ENCODE measurements at regions not wholly inside any gene's neighbourhood (a gene's known extent, or its start where the extent isn't known, plus 50 kb on each side); places are given as distances from the start of the nearest gene placed in this dataset.
"Not testable (repeated sequence)": the region's sequence is repeated elsewhere in the genome, so short reads cannot be mapped to it uniquely, and the experiment has no call there.

GRCh38 chr6:140844167-140844566, 1288.6 kb upstream of the GJE1 start:
- no peak for DNase-seq (ENCODE audit: low spot score)

- DNase-seq (ENCODE audit: low spot score) = no peak
These were observed 1299.3 kb upstream of the GJE1 start for GRCh38 chr6:140833408-140833807.

- no peak for DNase-seq (ENCODE audit: low spot score)
These were observed 1302.1 kb upstream of the GJE1 start for GRCh38 chr6:140830666-140831065.

- DNase-seq (ENCODE audit: low spot score) = no peak
These were observed 1303.9 kb upstream of the GJE1 start for GRCh38 chr6:140828856-140829255.

- DNase-seq (ENCODE audit: low spot score) = no peak
These were observed 1305.1 kb upstream of the GJE1 start for GRCh38 chr6:140827593-140827992.

DNA sequence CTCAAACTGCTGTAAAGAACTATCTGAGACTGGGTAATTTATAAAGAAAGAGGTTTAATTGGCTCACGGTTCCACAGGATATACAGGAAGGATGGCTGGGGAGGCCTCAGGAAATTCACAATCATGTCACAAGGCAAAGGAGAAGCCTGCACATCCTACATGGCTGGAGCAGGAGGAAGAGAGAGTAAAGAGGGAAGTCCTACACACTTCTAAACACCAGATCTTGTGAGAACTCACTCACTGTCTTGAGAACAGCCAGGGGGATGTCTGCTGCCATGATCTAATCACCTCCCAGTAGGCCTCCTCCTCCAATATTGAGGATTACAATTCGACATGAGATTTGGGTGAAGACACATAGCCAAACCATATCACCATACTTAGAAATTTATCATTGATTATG, 1307.0 kb upstream of the GJE1 start:
- no peak for DNase-seq (ENCODE audit: low spot score)

DNA sequence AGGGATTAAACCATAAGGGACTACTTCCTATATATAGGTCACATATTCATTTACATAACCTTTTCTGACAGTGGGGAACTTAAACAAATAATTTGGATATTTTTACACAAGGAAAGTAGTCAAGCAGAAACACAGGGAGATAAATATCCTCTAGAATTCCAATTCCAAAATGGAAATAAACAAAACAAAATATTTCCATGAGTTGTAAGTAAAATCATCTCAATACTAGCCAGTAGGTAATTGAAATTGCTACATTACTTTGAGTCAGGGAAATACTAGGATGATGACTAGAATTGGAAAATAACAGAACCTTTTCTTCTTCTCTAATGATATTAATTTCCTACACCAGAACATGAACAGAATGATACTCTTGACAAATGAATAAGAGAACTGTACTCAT, 1308.1 kb upstream of the GJE1 start:
- no peak for DNase-seq (ENCODE audit: low spot score)

GRCh38 chr6:140821196-140821595, 1311.5 kb upstream of the GJE1 start:
- DNase-seq (ENCODE audit: low spot score) = no peak

DNA sequence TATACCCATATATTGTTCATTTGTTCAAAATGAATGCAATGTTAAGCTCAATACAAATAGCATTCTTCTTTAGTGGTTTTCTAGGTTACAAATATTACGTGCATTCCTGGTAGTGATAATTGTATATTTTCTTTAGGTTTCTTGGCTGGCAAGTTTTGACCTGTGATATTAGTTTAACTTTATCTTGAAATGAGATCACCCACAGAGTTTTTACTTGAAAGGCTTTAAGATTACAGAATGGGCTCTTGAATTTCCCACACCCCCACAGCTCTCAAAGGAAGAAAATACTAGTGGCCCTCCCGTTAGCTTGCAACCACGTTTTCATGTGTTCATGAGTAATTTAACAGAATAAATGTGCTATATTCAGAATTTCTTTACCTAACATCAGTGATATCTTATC, 1315.5 kb upstream of the GJE1 start:
- DNase-seq (ENCODE audit: low spot score) = no peak

DNA sequence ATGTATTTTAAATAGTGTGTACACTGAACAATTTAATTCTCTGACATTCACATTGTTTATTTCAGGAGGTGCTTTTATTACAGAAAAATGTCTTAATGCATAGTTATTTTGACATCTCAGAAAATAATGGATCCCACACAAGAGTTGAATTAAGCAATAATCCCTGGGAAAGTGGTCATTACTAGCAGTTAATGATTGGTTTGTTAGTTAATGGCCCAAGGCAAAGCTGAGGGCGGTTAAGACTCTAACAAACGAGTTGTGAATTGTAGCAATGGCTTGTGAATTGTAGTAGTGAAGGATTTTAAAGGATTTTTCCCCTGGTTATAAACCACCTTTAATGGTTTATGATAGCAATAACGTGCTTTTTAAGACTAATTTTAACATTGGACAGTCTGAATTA, 1316.0 kb upstream of the GJE1 start:
- DNase-seq (ENCODE audit: low spot score) = no peak

DNA sequence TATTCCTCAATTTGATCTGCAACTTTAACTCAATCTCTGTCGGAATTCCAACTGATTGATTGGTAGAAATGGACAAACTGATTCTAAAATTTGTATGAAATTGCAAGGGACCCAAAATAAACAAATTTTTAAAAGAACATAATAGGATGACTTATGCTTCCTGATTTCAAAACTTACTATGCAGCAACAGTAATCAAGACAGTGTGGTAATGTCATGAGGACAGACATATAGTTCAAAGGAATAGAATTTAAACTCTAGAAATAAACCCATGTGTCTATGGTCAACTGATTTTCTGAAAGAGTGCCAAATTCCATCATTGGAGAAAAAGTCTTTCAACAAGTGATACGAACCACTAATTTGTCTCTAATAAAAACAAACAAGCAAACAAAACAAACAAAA, 1320.1 kb upstream of the GJE1 start:
- no peak for DNase-seq (ENCODE audit: low spot score)

- DNase-seq (ENCODE audit: low spot score) = no peak
These were observed 1321.1 kb upstream of the GJE1 start for GRCh38 chr6:140811642-140812041.

GRCh38 chr6:140809694-140810101, 1323.0 kb upstream of the GJE1 start:
- DNase-seq (ENCODE audit: low spot score) = no peak

DNA sequence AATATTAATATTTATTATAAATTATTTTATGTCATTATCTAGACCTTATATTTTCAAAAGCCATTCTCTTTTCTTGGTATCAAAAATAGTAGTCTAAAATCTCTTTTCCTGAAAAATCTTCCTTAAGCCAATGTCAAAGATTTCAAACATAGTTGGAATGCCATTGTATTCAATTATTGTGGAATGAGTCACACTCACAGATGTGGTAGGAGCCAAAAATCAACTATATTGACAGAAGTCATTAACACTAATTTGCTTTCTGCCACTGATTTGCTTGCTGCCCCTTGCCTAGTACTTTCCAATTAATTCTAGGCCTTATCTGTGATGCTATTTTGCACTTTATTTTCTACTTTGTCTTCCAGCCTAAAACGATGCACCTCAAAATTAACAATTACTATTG, 1326.3 kb upstream of the GJE1 start:
- no peak for DNase-seq (ENCODE audit: low spot score)

- DNase-seq (ENCODE audit: low spot score) = no peak
These were observed 1338.2 kb upstream of the GJE1 start for GRCh38 chr6:140794544-140794943.

- DNase-seq (ENCODE audit: low spot score) = no peak
These were observed 1342.6 kb upstream of the GJE1 start for GRCh38 chr6:140790109-140790508.

DNA sequence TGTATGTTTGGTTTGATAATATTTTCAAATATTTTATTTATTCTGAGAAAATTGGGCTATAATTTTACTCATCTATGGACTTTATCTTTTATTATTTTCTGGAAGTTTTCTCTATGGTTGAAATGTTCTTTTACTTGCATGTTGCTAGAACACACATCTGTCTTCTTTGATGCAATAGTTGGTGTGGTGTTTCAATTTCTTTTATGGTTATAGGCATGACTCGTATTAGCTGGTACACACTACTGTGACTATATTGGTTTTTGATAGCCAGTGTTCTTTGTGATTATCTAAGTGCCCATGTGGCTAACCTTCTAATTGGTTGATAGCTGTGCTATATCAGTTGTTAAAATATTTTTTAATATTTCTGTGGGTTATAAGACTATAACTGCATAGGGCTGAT, 1343.3 kb upstream of the GJE1 start:
- no peak for DNase-seq (ENCODE audit: low spot score)

GRCh38 chr6:140785926-140786325, 1346.8 kb upstream of the GJE1 start:
- DNase-seq (ENCODE audit: low spot score) = no peak

DNA sequence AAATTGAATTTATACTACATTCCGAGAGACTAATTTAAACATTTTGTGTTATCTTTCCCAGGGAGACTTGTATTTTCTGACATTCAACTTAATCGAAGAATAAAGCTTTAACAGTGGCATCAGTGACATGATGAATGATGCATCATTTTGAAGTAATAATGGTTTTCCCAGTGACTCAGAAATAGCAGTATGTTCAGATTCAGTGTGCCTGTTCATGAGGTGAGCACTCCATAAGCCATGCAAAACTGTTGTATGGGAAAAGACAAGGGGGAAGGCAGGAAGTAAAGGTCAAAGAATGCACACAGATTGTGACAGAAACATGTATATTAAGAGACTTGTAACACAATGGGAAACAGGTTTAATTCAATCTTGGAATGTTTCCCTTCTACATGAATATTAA, 1348.2 kb upstream of the GJE1 start:
- no peak for DNase-seq (ENCODE audit: low spot score)

DNA sequence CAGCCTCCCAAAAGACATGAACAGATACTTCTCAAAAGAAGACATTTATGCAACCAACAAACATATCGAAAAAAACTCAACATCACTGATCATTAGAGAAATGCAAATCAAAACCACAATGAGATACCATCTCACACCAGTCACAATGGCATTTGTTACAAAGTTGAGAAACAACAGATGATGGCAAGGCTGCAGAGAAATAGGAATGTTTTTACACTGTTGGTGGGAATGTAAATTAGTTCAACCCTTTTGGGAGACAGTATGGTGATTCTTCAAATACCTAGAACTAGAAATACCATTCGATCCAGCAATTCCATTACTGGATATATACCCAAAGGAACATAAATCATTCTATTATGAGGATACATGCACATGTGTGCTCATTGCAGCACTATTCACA, 1349.2 kb upstream of the GJE1 start:
- not testable (repeated sequence) for DNase-seq (ENCODE audit: low spot score)

- DNase-seq (ENCODE audit: low spot score) = no peak
These were observed 1349.8 kb upstream of the GJE1 start for GRCh38 chr6:140782941-140783340.

GRCh38 chr6:140779991-140780596, 1352.6 kb upstream of the GJE1 start:
- no peak for DNase-seq (ENCODE audit: low spot score)

DNA sequence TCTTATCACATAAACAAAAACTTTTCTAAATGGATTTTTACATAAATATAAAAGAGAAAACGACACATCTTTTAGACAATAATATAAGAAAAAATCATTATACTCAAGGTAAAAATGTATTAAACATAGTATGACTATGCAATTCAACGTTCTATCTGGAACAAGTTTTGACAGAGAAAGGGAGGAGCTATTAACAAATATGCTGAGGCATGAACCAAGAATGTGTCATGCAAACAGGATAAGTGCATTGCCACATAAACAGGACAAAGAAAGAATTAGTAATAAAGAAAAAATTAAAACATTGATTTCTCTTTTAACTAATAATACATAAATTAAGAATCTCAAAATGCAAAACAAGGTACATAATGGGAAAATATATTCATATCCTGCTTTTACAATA, 1353.4 kb upstream of the GJE1 start:
- no peak for DNase-seq (ENCODE audit: low spot score)

- DNase-seq (ENCODE audit: low spot score) = no peak
These were observed 1354.9 kb upstream of the GJE1 start for GRCh38 chr6:140777780-140778179.

Data from umbilical cord (tissue), 1 donor.